Endothelial cell (in vitro differentiated cells): ENCODE measurements at regions not wholly inside any gene's neighbourhood (a gene's known extent, or its start where the extent isn't known, plus 50 kb on each side); places are given as distances from the start of the nearest gene placed in this dataset.

Experiments used
- DNase-seq: peaks from one replicate; pipeline ENCODE4 v3.0.0; 2021; ENCODE audit warnings: low spot score
- H3K27ac Mint-ChIP-seq: one replicate; pipeline ENCODE4 v1.8.0; 2021; ENCODE audit warnings: mixed read lengths, inconsistent platforms; ENCODE audit not compliant: unreplicated experiment
- H3K27me3 Mint-ChIP-seq: one replicate; pipeline ENCODE4 v1.8.0; 2021; ENCODE audit warnings: mild to moderate bottlenecking, moderate library complexity, mixed read lengths, inconsistent platforms; ENCODE audit not compliant: unreplicated experiment
- H3K36me3 Mint-ChIP-seq: one replicate; pipeline ENCODE4 v1.8.0; 2021; ENCODE audit warnings: mild to moderate bottlenecking, low read depth, mixed read lengths, inconsistent platforms; ENCODE audit not compliant: unreplicated experiment
- H3K4me1 Mint-ChIP-seq: one replicate; pipeline ENCODE4 v1.8.0; 2021; ENCODE audit warnings: mild to moderate bottlenecking, mixed read lengths, inconsistent platforms; ENCODE audit not compliant: unreplicated experiment
- H3K4me3 Mint-ChIP-seq: one replicate; pipeline ENCODE4 v1.8.0; 2021; ENCODE audit warnings: mild to moderate bottlenecking, mixed read lengths, inconsistent platforms; ENCODE audit not compliant: unreplicated experiment
- H3K9me3 Mint-ChIP-seq: one replicate; pipeline ENCODE4 v1.8.0; 2021; ENCODE audit warnings: mixed read lengths, inconsistent platforms; ENCODE audit not compliant: unreplicated experiment
- CTCF ChIP-seq: fragments of 200-600 bp; sonication (generic); IDR thresholded peaks from one replicate; pipeline ENCODE4 v1.5.0; 2021; ENCODE audit warnings: antibody characterized with exemption; ENCODE audit not compliant: unreplicated experiment

GRCh38 chr5:115352571-115352970, 56.1 kb upstream of the CCDC112 start:
- Mint-ChIP-seq H3K4me1 (peaks cover 2% of the 10 kb centered on the region), H3K36me3 (peaks cover 6% of the 10 kb centered on the region), H3K27me3 (peaks cover 5% of the 10 kb centered on the region), H3K9me3 (peaks cover 3% of the 10 kb centered on the region), H3K4me3 (no peak overlapping the region), H3K27ac (no peak overlapping the region)
- DNase-seq = no peak
- no peak for TF ChIP-seq CTCF

GRCh38 chr5:115351356-115352195, 55.1 kb upstream of the CCDC112 start:
- Mint-ChIP-seq H3K36me3 (peaks cover 6% of the 10 kb centered on the region), H3K27ac (no peak overlapping the region), H3K4me3 (no peak overlapping the region), H3K9me3 (peaks cover 3% of the 10 kb centered on the region), H3K27me3 (peaks cover 5% of the 10 kb centered on the region), H3K4me1 (peaks cover 2% of the 10 kb centered on the region)
- no peak for DNase-seq
- TF ChIP-seq CTCF = no peak

- H3K4me1 Mint-ChIP-seq = peaks cover 2% of the 10 kb centered on the region
- no peak overlapping the region for H3K27ac Mint-ChIP-seq
- H3K4me3 Mint-ChIP-seq = no peak overlapping the region
- peaks cover 5% of the 10 kb centered on the region for H3K27me3 Mint-ChIP-seq
- TF ChIP-seq CTCF = no peak
- DNase-seq = no peak
- H3K9me3 Mint-ChIP-seq = peaks cover 3% of the 10 kb centered on the region
- peaks cover 6% of the 10 kb centered on the region for H3K36me3 Mint-ChIP-seq
Measured at GRCh38 chr5:115350894-115351293, 54.4 kb upstream of the CCDC112 start.

- H3K27ac Mint-ChIP-seq = no peak overlapping the region
- peaks cover 6% of the 10 kb centered on the region for H3K36me3 Mint-ChIP-seq
- no peak for TF ChIP-seq CTCF
- H3K4me3 Mint-ChIP-seq = no peak overlapping the region
- H3K27me3 Mint-ChIP-seq = peaks cover 5% of the 10 kb centered on the region
- no peaks in the 10 kb centered on the region for H3K9me3 Mint-ChIP-seq
- no peak for DNase-seq
- no peaks in the 10 kb centered on the region for H3K4me1 Mint-ChIP-seq
Measured at GRCh38 chr5:115349001-115349817, 52.8 kb upstream of the CCDC112 start.

- H3K4me3 Mint-ChIP-seq = no peak overlapping the region
- TF ChIP-seq CTCF = no peak
Measured at GRCh38 chr5:115348175-115348574, 51.7 kb upstream of the CCDC112 start.

More at GRCh38 chr5:115348175-115348574, 51.7 kb upstream of the CCDC112 start:
- H3K36me3 Mint-ChIP-seq = no peaks in the 10 kb centered on the region
- no peak overlapping the region for H3K27ac Mint-ChIP-seq
- H3K9me3 Mint-ChIP-seq = no peaks in the 10 kb centered on the region
- peaks cover 5% of the 10 kb centered on the region for H3K27me3 Mint-ChIP-seq
- DNase-seq = no peak
- H3K4me1 Mint-ChIP-seq = no peaks in the 10 kb centered on the region
